Astrocyte (in vitro differentiated cells and primary cell): ENCODE measurements at regions not wholly inside any gene's neighbourhood (a gene's known extent, or its start where the extent isn't known, plus 50 kb on each side); places are given as distances from the start of the nearest gene placed in this dataset.

Experiments used
- CTCF ChIP-seq: IDR thresholded peaks from 2 replicates; pipeline ENCODE4 v1.5.1; 2011; ENCODE audit warnings: low read depth, mild to moderate bottlenecking, inconsistent platforms, low read length, moderate library complexity; ENCODE audit not compliant: insufficient read depth
- EZH2 ChIP-seq: IDR thresholded peaks from 2 replicates; pipeline ENCODE4 v1.6.1; 2012; ENCODE audit warnings: mild to moderate bottlenecking, low read length, inconsistent platforms; ENCODE audit not compliant: insufficient read depth

- no peak for TF ChIP-seq CTCF
- no peak for TF ChIP-seq EZH2
These were observed 282.7 kb downstream of the HAO1 start for GRCh38 chr20:7657569-7657968.
